MM.1S (cell line): ENCODE measurements at regions not wholly inside any gene's neighbourhood (a gene's known extent, or its start where the extent isn't known, plus 50 kb on each side); places are given as distances from the start of the nearest gene placed in this dataset.

Experiments used
- CTCF ChIP-seq: fragments of 300-600 bp; sonication (generic); IDR thresholded peaks from 2 replicates; pipeline ENCODE4 v1.5.1; 2016; ENCODE audit warnings: antibody characterized with exemption, low read length, mixed read lengths
- EZH2 ChIP-seq: fragments of 300-600 bp; sonication (generic); optimal IDR thresholded peaks from 2 replicates; pipeline ENCODE3; 2017; ENCODE audit warnings: low read depth, mild to moderate bottlenecking, antibody characterized with exemption, low read length, mixed read lengths
- EZH2phosphoT487 ChIP-seq: fragments of 300-600 bp; sonication (generic); IDR thresholded peaks from 2 replicates; pipeline ENCODE4 v1.6.1; 2018; ENCODE audit warnings: antibody characterized with exemption, low read length

GRCh38 chrX:56429581-56429980, 133.8 kb upstream of the UBQLN2 start:
- TF ChIP-seq CTCF = no peak
- TF ChIP-seq EZH2phosphoT487 = no peak
- TF ChIP-seq EZH2 = no peak
